ENCODE measurements at regions not wholly inside any gene's neighbourhood (a gene's known extent, or its start where the extent isn't known, plus 50 kb on each side); places are given as distances from the start of the nearest gene placed in this dataset.
"Not testable (repeated sequence)": the region's sequence is repeated elsewhere in the genome, so short reads cannot be mapped to it uniquely, and the experiment has no call there.

GRCh38 chr5:125458949-125459348 is 712.5 kb upstream of the ZNF608 start:
- TF ChIP-seq, protein P1, sequence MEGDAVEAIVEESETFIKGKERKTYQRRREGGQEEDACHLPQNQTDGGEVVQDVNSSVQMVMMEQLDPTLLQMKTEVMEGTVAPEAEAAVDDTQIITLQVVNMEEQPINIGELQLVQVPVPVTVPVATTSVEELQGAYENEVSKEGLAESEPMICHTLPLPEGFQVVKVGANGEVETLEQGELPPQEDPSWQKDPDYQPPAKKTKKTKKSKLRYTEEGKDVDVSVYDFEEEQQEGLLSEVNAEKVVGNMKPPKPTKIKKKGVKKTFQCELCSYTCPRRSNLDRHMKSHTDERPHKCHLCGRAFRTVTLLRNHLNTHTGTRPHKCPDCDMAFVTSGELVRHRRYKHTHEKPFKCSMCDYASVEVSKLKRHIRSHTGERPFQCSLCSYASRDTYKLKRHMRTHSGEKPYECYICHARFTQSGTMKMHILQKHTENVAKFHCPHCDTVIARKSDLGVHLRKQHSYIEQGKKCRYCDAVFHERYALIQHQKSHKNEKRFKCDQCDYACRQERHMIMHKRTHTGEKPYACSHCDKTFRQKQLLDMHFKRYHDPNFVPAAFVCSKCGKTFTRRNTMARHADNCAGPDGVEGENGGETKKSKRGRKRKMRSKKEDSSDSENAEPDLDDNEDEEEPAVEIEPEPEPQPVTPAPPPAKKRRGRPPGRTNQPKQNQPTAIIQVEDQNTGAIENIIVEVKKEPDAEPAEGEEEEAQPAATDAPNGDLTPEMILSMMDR (IDR thresholded peaks at IDR 0.05; ENCODE audit: extremely low read depth in 1 of 2, insufficient read depth in 1 of 2, low read depth in 1 of 2, low read length in 2 of 2), result not testable (repeated sequence)
- TF ChIP-seq FOS (IDR thresholded peaks at IDR 0.05; ENCODE audit: borderline replicate concordance, insufficient read depth, low read length); EZH2 (IDR thresholded peaks at IDR 0.05; ENCODE audit: borderline replicate concordance, low read depth, low read length, severe bottlenecking): not testable (repeated sequence)

Data from endothelial cell of umbilical vein (primary cell).